ENCODE measurements at regions not wholly inside any gene's neighbourhood (a gene's known extent, or its start where the extent isn't known, plus 50 kb on each side); places are given as distances from the start of the nearest gene placed in this dataset.

GRCh38 chr6:44062771-44063560 is 64.3 kb downstream of the MRPL14 start:
- DNase-seq (ENCODE audit: low spot score) = no peak

DNA sequence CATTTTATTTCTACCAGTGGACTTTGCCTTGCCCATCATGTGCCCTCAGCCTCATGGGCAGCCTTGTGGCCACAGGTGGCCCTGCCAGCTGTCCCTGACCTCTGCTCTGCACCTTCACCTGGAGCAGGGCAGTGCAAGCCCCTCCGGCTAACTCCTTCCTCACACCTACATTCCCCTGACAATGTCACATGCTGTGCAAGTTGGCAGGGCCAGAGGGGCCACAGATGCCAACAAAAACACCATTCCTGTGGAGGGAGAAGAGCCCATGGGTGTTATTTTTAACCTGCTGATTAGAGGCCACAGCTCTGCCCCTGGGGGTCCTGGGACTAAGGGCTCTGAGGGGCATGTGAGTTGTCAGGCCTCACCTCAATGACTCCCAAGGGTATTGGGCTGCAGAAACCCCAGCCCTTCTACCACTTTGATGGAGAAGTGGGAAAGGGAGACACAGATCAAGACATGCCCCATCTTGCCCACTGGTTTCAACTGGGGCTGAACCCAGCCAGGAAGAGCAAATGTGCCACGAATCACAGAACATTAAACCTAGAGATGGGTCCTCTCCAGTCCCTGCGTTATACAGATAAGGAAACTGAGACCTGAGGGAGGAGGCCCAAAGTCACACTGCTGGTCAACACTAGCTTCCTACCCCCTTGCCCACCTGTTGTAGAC is 65.0 kb downstream of the MRPL14 start:
- DNase-seq (ENCODE audit: low spot score) = no peak

DNA sequence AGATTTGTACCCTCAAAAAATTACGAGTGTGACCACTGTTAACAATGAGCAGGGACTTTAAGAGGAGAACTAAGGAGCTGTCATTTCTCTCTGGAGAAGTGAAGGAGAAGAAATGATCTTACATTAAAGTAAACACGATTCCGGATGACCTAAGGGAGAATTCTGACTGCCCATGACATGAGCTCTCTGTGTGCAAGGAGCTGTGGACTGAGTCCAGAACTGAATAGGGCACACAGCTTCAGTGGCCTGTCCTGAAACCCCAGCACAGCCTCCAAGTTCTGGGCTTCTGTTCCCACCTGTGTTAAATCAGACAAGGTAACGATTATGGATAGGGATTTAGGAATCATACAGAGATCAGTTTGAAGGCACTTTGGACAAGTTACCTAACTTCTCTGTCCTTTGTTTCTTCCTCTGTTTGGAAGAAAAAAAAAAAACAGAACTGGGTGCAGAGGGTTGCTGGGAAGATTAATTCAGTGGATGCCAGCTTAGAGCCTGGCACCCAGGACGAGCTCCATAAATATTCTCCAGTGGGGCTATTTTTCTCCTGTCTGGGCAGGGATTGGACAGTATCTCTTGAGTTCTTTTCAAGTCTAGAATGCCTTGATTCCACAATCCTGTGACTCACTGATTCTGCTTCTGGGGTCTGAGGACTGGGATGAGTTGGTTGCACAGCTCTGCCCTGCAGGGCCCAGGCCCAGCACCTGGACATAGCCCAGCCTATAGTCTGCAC is 65.7 kb downstream of the MRPL14 start:
- DNase-seq (ENCODE audit: low spot score) = no peak

- DNase-seq (ENCODE audit: low spot score) = no peak
These were observed 66.5 kb downstream of the MRPL14 start for GRCh38 chr6:44060612-44061374.

GRCh38 chr6:44059359-44060346 is 67.6 kb downstream of the MRPL14 start:
- DNase-seq (ENCODE audit: low spot score) = no peak

GRCh38 chr6:44058617-44059358 is 68.5 kb downstream of the MRPL14 start:
- no peak for DNase-seq (ENCODE audit: low spot score)

- no peak for DNase-seq (ENCODE audit: low spot score)
These were observed 69.2 kb downstream of the MRPL14 start for GRCh38 chr6:44057931-44058616.

DNA sequence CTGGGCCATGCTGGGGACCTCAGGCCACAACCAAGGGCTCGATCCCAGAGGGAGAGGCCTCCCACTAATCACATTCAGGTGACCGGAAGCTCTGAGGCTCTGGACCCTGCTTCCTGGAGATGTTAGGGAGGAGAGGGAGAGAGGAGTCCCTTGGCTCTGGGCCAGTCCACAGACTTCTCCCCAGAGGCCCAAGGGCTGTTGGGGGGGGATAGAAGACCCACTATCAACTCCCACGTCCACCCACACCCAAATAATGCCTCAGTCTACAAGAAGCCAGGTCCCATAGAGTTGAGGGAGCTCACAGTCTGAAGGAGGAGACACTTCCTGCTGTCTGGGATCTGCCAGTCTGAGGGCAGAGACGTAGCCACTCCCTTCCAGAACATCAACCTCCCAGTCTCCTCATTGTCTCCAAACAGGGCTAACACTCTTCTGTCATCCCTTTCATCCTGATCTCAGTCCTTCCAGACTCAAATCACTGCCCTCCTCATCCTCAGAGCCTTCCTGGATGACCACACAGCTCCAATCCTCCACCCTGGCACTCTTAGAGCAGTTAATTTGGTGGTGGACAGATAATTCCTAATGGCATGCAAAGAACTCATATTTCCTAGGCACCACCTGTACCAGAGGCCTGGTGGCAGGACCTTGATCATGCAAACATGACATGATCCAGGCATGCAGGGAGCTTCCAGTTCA is 69.9 kb downstream of the MRPL14 start:
- no peak for DNase-seq (ENCODE audit: low spot score)

GRCh38 chr6:44056392-44057237 is 70.6 kb downstream of the MRPL14 start:
- no peak for DNase-seq (ENCODE audit: low spot score)

- DNase-seq (ENCODE audit: low spot score) = no peak
These were observed 72.3 kb downstream of the MRPL14 start for GRCh38 chr6:44054721-44055559.

DNA sequence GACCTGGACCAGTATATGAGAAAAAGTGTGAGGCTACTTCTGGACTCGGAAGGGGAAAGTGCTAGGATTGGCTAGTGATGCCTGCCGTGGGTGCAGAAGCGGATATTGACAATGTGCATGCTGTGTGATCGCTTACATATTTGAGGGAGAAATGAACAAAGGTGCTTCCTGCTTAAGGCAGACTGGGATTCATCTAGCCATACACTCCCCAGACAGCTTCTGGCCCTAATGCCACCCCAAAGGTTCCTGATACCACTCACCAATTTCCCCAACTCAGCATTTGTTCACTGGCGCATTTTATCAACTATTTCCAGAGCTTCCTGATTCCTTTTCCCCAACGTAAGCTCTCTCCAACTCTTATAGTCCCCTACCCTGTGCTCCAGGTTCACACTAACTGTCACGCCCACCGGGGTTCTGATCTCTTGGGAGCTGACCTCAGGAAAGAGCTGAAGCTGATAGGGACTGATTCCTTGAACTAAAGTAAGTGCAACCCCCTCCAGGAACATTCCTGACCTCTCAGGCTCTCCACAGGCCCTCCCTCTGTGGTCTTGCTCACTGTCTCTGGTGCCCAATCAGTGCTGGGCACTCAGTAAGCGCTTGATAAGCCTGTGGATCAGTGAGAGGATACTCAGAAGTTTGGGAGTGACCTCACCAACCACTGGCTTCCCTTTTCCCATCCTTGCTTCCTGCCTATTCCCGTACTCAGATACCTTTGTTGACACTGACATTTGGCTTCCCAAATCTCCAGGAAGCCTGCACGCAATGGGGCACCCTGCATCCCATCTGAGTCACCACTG is 73.3 kb downstream of the MRPL14 start:
- no peak for DNase-seq (ENCODE audit: low spot score)

GRCh38 chr6:44053106-44053756 is 74.0 kb downstream of the MRPL14 start:
- DNase-seq (ENCODE audit: low spot score) = no peak

- no peak for DNase-seq (ENCODE audit: low spot score)
These were observed 74.7 kb downstream of the MRPL14 start for GRCh38 chr6:44052419-44053023.

GRCh38 chr6:44051515-44051914 is 75.7 kb downstream of the MRPL14 start:
- DNase-seq (ENCODE audit: low spot score) = no peak

DNA sequence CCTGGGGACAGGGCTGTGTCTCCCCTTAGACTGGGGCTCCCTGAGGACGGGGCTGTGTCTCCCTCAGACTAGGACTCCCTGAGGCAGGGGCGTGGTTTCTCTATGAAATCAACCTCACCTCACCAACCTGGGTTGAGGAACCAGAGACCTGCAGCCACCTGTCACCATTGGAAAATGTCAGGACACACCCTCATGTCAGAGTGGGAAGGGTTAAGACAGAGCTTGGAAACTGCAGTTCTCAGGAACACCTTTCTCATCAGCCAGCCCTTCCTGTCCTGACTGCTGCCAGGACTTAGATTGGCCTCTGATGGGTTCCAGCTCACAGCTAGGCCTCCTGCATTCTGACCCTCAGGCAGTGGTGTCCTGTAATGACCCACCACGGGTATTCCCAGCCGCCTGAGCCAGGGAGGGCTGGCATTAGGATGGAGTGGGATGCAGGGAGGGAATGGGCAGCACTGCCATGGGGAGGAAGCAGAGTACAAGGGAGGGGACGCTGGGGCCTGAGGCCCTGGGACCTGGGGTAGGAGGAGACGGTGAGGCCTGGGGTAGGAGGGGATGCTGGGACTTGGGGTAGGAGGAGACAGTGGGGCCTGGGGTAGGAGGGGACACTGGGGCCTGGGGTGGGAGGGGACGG is 76.3 kb downstream of the MRPL14 start:
- no peak for DNase-seq (ENCODE audit: low spot score)
